ENCODE measurements at regions not wholly inside any gene's neighbourhood (a gene's known extent, or its start where the extent isn't known, plus 50 kb on each side); places are given as distances from the start of the nearest gene placed in this dataset.
"Not testable (repeated sequence)": the region's sequence is repeated elsewhere in the genome, so short reads cannot be mapped to it uniquely, and the experiment has no call there.

DNA sequence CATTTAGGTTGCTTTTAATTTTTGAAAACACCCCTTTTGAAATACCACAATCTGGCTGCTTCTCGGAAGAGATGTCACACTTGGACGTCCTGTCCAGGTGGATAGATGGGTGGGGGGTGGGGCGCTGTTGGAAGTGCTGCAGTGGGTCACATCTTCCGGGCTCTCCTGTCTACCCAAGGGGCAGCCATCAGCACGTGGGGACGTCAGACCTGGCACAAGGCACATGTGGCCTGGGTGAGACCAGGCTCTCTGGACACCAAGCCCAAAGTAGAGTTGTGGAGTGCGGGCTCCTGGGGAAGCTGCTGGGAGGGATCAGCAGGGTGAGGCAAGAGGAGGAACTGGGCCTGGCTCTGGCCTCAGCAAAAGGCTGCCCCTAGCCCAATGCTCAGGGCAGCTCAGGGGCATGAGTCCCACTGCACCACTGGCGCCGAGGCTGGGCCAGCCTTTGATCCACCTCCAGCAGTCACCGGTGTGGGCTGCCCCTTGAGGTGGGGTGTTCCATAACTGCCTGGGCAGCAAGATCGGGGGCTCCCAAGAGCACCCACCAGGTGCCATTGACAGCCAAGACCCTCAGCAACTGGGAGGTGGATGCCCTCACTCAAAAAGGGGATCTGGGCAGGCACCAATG, 68.6 kb upstream of the CCND1 start:
- DNase-seq (ENCODE audit: low spot score): no peak

GRCh38 chr11:69572861-69573260, 68.1 kb upstream of the CCND1 start:
- DNase-seq (ENCODE audit: low spot score): no peak

DNA sequence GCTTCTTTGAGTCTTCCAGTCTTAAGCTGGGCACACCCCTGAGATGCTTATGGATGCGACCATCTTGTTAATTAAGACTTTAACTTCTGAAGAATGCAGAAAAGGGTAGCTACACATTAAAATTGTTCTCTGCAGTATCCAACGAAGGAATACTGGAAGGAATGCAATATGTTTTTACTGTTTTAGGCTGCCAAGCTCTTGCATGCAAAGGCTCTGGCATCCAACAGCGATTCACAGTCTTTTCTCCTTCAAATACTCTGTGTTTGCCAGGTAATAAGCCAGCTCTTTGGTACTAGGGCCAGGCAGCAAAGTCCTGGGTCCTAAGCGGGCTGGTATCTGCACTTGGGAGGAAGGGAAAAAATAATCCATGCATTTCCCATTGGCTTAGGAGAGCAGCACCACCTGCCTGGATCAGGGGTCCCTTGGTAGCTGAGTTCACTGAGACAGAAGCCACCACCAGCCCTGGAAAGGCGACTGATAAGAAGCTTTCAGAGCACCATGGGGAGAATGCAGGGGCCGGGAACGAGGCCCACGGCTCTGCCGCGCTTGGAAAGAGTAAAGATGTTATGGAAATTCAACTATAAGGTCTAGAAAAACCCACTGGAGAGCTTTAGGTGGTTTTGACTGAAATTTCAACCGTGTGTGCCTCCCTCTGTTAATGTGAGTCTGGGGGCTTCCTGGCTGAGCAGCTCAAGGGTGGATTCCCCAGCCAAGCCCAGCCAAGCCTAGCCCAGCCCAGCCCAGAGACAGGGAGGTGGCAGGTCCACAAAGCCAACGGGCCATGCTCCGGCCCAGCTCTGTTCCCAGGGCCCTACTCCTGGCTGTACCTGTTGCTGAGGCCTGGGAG, 67.0 kb upstream of the CCND1 start:
- no peak for DNase-seq (ENCODE audit: low spot score)

- DNase-seq (ENCODE audit: low spot score): no peak
Measured at GRCh38 chr11:69574608-69575255, 66.2 kb upstream of the CCND1 start.

DNA sequence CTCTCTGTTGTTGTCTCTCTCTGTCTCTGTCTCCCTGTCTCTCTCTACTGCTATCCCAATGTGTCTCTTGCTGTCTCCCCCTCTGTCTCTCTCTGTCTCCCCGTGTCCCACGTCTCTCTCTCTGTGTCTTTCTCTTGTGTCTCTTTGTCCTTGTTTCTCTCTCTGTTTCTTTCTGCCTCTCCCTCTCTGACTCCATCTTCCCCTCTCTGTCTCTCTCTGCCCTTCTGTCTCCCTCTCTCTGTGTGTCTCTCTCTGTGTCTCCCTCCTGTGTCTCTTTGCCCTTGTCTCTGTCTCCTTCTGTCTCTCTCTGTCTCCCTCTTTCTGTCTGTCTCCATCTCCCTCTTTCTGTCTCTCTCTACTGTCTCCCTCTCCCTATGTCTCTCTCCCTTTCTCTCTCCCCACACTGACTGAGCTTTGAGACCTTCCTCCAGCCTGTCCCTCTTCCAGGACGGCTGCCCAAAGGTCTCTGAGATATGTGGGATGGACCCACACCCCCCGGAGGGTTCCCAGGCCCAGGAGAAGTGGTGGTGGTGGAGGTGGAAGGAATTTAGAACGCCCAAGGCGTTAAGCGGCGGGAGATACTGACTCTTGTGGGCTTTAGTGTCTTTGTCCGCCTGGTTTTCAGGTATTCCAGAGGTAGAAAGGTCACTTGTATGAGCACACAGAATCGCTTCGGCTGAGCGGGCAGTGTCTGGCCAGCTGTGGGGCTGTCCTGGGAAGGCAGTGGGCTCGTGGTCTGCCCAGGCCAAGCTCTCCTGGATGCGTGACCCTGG, 65.5 kb upstream of the CCND1 start:
- DNase-seq (ENCODE audit: low spot score): no peak

- no peak for DNase-seq (ENCODE audit: low spot score)
Measured at GRCh38 chr11:69576069-69576782, 64.7 kb upstream of the CCND1 start.

GRCh38 chr11:69578167-69578566, 62.8 kb upstream of the CCND1 start:
- DNase-seq (ENCODE audit: low spot score): no peak

- DNase-seq (ENCODE audit: low spot score): no peak
Measured at GRCh38 chr11:69580529-69580928, 60.4 kb upstream of the CCND1 start.

- no peak for DNase-seq (ENCODE audit: low spot score)
Measured at GRCh38 chr11:69582756-69583467, 58.0 kb upstream of the CCND1 start.

GRCh38 chr11:69584160-69584559, 56.8 kb upstream of the CCND1 start:
- no peak for DNase-seq (ENCODE audit: low spot score)

DNA sequence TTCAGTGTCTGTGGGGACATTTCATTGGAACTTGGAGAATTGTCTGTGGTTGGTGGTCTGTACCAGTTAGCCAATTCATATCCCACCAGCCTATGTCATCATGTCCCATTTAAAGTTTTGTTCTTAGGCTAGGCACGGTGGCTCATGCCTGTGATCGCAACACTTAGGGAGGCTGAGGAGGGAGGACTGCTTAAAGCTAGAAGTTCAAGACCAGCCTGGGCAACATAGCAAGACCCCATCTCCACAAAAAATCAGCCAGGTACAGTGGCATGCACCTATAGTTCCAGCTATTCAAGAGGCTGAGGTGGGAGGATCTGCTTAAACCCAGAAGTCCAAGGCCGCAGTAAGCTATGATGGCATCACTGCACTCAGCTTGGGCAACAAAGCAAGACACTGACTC, 55.6 kb upstream of the CCND1 start:
- DNase-seq (ENCODE audit: low spot score): no peak

DNA sequence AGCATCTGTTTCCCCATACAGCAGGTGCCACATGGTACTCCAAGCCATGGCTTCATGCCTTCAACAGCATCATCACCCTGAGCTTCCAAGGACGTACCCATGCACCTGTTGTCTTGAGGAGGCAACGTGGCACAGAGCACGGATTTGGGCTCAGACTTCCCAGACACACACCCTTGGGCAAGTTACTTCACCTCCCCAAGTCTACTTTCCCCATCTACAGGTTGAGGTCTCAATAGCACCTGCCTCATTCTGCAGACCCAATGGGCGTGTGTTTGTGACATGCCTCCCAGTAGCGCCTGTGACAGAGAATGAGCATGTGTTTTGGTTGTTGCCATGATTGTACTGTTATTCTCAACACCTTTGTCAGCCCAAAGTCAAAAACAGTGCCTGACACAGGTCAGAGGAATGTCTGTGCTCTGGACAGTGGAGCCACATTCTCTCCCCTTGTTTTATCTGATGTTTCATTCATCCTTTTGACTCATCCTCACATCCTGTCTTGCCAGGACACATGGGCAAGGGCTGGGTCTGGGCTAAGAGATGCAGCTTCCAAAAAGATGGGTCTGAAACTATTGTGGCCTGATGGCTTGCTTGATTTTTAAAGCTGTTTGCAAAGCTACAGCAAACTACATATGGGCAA, 53.4 kb upstream of the CCND1 start:
- no peak for DNase-seq (ENCODE audit: low spot score)

DNA sequence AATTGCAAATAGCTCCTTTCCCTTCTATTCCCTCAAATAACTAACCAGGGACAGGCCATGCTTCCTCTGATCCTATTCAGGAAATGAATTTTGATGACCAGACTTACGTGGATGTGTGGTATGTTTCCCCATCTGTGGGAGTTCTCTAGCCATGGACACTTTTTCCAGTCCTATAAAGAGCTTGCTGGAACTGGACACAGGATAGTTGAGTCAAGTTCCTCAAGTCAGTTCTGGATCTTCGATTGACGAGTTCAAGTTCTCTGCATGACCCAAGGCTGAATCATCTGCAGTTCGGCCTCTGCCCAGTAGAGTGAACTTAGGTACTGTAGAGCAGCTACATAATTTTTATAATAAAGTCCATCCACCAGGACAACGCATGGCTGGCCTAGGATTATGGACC, 52.7 kb upstream of the CCND1 start:
- DNase-seq (ENCODE audit: low spot score): no peak

DNA sequence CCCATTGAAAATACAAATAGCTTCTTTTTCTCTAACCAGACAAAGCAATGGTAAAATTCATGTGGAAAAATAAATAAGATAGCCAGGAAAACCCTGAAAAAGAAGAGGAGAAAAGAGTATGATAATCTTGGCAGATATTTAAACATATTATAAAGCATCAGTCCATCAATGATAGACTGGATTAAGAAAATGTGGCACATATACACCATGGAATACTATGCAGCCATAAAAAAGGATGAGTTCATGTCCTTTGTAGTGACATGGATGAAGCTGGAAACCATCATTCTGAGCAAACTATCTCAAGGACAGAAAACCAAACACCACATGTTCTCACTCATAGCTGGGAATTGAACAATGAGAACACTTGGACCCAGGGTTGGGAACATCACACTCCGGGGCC, 50.9 kb upstream of the CCND1 start:
- not testable (repeated sequence) for DNase-seq (ENCODE audit: low spot score)

Measured in mesenteric fat pad (tissue), 1 donor.